ENCODE measurements at regions not wholly inside any gene's neighbourhood (a gene's known extent, or its start where the extent isn't known, plus 50 kb on each side); places are given as distances from the start of the nearest gene placed in this dataset.

DNA sequence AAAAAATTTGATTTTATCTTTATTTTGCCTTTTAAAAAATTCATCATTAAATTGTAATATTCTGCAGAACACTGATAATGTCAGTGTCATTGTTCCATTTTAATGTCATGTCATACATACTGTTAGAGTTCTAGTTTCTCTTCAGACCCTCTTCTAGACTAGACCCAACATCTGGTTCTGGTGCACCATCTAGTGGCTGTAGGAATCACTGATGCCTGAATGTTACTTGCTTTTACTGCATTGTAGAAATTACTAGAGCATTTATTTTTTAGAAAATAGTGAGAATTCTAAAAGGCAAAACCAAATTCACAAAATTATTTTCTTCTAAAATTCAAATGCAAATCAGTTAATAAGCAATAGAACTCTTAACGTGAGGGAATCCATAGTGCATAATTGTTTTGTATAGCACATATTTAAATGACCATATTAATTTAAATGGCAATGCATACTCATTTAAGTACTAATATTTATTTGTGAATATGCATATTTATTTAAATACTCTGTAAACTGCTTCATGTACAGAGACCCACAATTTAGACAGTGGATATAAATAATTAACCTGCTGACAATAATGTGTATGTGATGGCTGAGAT is 425.7 kb downstream of the KLF12 start:
- DNase-seq (ENCODE audit: low read depth), result peak; percentile 58

DNA sequence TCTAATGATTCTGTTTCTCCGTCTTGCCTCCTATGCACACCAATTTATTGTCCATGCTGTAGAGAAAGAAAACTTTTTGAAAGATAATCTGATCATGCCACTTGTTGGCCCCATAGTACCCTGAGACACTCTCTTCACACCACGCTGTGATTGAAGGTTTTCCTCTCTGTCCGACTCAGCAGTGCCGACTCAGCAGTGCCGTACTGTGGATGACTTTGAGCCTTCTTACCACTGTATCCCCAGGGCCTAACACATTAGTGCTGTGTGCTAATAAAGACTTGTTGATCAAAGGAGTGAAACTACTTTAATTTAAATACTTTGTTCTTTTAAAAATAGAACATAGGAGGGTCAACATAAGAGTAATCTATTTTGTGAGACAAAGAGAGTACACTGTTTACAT is 429.6 kb downstream of the KLF12 start:
- no peak for DNase-seq (ENCODE audit: low read depth)

DNA sequence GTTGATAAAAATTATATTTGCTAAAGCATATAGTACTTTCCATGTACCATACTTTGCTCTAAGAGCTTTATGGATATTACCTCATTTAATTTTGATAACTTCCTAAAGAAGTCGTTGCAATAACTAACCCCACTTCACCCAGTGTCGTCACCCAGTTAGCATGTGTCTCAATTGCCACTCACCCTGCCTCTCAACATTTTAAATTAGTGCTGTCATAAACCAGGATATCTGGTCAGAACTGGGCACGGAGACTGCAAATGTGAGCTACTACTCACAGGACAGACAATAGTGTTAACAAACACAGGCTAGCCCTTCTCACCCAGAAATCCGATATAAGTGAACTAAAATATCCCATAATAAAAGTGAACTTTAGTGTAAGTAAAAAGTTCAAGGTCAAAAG is 430.6 kb downstream of the KLF12 start:
- no peak for DNase-seq (ENCODE audit: low read depth)

DNA sequence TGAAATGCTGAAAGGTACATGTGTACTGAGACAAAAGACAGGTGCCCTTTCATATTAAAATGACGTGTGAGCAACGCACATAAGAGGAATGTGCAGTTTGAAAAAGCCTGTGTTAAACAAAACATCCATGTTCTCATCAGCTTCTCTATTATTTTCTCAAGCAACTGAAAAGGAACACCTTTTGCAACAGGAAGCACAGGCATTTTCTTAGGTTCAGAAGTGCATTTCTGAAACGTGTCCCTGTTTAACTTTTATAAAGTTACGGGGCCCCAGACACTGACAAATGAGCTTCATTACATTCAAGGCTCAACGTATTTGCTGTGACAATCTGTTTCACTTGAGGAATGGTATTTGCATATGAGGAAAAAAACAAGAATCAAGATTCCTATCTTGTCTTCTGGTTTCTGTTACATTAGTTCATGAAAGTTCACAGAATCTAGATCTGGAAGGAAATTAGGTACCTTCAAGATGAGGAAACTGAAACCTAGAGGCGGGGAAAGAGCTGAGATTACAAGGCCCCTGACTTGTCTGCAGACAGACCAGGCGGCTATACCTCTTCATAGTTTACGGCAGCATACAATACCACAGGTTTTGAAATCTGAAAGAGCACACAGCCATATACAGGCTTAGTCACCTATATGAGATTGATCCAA is 431.7 kb downstream of the KLF12 start:
- DNase-seq (ENCODE audit: low read depth), result no peak

DNA sequence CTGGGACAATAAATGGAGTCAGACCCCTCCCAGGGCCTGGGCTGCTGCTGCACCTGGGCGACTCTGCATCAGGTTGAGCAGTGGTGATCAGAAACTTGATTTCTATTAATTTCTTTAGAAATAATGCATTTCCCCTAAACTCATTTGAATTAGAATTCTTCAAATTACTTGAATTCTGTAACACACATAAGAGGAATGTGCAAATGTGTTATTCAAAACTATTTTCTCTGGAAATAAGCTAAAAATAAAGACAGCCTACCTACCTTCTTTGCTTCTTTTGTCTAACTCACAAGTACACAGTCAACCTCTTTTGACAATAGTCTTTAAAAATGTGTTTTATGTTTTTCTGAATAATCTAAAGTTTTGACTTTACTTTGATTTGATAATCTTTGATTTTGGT is 433.0 kb downstream of the KLF12 start:
- DNase-seq (ENCODE audit: low read depth), result no peak

DNA sequence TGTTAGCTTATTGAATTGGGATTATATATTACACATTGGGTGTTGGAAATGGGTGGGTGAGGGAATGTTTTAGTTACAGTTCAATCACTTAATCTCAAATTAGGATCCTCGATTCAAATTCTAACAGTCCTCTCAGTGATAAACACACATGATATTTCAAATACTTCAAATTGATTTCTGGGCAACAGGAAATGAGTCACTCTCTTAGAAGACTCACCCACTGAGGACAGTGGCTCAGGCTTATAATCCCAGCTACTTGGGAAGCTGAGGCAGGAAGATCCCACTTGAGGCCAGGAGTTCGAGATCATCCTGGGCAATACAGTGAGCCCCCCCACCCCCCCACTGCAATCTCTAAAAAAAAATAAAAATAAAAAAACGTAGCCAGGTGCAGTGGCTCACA is 435.3 kb downstream of the KLF12 start:
- DNase-seq (ENCODE audit: low read depth), result peak; percentile 16

DNA sequence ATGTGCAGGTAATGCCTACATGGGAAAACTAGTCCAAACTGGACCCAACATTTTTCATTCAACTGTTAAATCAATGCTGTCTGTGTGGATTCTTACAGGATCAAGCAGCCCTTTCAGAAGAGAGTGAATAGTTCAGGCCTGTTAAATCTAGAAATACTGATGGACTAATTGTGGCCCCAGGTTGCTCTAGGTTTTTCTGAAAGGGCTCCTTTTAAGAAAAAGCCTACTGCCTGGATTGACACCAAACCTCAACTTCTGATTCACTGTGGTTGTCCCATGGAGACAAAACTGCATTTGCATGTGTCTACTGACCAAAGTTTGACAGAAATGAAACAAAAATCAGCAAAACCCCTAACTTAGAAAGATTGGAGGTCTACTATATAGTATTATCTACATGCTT is 437.0 kb downstream of the KLF12 start:
- peak; percentile 7 for DNase-seq (ENCODE audit: low read depth)

DNA sequence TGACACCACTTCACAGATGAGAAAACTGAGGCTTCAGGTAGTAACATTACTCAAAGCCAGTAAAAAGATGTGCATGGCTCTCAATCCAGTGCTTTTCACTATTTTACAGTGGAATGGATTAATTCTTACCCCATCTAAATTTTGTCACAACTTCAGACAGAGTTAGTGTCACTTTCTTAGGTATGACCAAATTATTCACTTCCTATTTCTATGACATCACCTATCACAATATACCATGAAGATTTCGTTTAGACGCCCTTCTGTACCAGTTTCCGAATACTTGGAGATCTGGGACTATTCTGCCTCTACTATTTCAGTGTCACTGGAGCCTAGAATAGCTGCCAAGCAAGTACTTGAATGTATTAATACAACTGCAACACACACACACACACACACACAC is 437.5 kb downstream of the KLF12 start:
- DNase-seq (ENCODE audit: low read depth), result no peak

DNA sequence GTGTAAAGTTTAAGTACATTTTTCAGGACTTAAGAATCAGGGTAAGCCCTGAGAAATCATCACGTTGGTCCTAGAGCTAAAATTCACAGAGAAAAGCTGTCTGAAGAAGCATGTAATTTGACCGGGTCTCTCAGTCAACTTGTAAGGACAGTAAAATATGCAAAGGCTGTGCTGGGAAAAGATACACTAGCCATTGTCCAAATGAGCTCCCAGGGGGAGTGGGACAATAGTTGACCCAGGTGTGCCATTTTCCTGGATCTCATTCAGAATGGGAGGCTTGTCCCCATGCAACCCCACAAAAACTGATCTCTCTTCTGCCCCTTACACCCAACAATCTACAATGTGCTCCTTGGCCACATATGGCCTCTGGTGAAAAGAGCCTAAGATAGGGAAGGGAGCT is 437.9 kb downstream of the KLF12 start:
- no peak for DNase-seq (ENCODE audit: low read depth)

DNA sequence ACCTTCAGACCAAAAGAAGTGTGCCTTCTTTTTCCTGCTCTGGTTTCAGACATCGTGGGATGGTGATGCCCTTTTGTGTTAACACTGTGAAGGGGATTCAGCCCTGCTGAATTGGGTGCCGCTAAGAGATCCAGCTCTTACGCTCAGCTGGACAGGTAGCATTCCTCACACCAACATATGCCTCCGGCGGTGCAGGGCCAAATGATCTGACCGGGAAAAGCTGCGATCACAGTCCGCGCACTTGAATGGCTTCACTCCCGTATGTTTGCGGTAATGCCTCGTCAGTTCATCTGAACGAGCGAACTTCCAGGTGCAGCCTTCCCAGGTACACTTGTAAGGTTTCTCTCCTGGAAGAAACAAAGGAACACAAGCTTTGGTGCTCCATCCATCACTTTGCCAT is 438.9 kb downstream of the KLF12 start:
- no peak for DNase-seq (ENCODE audit: low read depth)

DNA sequence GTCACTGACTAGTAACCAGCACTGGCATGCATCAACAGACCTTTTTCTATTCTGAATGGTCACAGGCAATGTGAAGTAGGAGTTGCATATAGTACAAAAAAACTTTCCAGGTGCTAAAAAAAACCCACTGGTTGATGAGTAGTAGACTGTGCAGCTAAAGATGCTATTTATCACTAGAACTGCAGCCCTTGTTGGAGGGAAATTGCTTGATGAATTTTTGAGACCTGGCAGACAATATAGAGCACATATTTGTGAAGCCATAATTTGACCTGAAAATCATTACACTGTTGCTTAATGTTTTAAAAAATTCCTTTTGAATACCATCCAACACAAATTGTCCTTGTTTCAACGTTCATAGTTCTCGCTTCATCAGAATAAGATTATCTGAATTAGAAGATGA is 441.0 kb downstream of the KLF12 start:
- no peak for DNase-seq (ENCODE audit: low read depth)

DNA sequence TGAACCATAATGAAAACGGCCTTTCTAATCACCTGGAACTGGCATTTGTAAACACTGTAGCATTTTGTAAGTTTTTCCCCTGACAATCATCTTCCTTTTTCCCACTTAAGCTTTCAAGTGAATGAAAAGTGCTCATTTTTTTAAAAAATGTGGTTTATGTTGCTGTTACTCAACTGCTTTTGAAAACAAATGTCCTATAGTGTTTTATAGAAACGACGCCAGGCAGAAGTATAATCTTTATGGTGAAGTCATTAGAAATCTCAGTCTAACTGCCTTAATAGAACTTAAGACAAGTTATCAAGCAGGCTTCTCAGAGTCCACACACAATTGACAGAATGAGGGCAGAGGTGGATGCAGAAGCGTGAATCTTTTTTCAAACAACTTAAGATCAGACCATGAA is 442.3 kb downstream of the KLF12 start:
- no peak for DNase-seq (ENCODE audit: low read depth)

DNA sequence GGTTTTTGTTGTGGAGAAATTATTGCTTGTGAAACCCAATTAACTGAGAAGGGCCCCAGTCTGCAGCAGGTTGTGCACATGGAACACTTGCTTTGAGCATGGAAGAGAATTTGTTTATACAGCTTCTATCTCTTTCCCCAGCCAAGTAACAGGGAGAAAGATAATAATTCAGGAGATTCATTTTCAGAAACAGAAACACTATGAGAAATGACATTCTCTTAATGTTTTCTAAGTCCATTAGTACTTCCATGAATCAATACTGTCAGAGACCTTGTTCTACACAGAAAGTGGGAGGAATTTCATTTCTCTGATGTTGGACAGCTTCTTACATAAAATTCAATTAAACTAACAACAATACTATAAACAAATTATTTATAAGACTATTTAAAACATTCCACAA is 446.3 kb downstream of the KLF12 start:
- DNase-seq (ENCODE audit: low read depth), result no peak

DNA sequence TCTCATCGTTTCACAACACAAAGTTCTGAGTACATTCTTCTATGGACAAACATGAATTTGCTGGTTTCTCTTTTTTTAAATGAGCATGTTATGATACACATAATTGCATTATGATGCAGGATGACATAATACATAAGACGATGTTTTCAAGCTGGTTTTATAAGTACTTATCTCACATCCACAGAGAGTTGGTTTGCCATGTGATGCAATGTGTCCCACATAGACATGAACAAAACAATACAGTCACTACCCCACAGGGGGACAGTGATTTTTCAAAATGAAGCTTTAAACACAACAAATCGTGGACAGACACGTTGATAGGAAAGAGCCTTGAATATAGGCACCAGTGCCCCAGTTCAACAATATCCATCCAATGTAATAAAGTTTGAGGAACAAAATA is 447.1 kb downstream of the KLF12 start:
- no peak for DNase-seq (ENCODE audit: low read depth)

DNA sequence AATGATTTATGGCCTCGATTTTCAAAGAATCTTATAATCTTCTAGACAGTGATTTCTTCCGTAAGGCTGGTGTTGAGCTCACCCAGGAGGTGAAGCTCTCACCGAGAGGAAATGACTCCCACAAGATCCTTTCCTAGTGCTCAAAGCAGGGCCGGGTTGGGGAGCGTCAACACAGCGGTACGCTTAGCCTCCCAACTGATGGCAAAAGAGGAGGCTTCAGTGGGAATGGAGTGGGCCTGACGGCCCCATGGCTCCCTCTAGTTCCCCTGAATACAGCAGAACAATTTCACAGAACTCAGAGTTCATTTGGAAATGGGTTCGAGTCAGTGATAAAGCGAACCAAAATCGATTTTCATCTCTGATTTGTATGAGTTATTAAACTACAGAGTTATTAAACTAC is 449.5 kb downstream of the KLF12 start:
- DNase-seq (ENCODE audit: low read depth), result no peak

DNA sequence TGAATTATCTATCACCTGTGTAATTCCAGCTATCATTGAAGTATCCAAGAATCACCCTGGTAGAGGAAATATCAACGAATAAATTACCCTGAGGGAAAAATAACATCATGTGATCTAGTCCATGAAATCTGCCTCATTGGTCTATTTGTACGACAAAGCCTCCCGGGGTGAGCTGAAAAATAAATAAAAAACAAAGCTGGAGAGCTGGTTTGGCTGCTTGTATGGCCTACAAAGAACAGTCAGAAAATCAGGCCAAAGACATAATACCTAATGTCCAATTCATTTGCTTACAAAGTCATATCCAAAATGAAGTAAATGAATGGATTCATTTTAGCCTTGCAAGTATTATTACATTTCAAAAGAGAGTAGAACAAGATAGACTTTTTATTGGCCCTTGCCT is 449.9 kb downstream of the KLF12 start:
- no peak for DNase-seq (ENCODE audit: low read depth)

DNA sequence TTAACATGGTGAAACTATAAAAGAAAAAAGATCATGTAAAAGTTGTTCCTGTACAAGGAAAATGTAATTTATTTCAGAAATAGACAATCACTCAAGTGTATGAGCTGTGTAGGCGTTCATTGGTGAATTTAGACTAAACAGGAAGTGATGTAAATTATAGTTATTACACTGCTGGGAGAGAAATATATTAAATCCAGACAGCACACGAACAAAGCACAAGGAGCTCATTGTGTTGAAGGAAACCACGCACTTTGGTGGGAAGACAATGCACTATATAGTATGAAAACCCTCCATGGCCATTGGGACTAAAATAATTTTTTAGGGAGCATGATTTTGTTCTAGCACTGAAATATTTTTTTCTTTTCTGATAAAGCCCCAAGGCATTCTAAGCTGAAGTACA is 450.5 kb downstream of the KLF12 start:
- no peak for DNase-seq (ENCODE audit: low read depth)

DNA sequence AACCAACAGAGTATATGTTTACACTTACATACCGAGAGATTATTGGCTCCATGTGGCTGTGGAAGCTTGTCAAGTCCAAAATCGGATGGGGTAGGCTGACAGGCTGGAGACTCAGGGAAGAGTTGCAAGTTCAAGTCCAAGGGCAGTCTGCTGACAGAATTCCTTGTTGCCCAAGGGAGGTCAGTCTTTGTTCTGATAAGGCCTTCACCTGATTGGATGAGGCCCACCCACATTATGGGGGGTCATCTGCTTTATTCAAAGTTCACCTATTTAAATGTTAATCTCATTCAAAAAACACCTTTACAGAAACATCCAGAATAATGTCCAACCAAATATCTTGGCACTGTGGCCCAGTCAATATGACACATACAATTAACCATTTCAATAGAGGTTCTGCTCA is 452.4 kb downstream of the KLF12 start:
- no peak for DNase-seq (ENCODE audit: low read depth)

DNA sequence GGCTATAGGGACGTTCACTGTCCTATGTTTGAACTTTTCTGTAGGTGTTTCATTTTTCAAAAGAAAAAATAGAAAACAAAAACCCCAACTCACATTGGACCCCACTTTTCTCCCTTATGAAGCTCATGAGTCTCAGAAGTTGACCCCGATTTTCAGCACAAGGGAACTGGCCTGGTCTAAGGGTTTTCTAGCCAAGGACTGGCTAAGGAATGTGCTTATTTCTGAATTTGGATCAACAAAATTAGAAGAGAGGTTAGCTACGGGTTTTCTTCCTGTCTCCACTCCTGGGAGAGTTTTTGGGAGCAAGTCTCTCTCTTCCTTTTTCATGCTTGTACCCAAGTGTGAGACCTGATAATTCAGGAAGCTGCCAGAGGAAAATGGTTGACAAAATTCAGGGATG is 453.2 kb downstream of the KLF12 start:
- DNase-seq (ENCODE audit: low read depth), result no peak

DNA sequence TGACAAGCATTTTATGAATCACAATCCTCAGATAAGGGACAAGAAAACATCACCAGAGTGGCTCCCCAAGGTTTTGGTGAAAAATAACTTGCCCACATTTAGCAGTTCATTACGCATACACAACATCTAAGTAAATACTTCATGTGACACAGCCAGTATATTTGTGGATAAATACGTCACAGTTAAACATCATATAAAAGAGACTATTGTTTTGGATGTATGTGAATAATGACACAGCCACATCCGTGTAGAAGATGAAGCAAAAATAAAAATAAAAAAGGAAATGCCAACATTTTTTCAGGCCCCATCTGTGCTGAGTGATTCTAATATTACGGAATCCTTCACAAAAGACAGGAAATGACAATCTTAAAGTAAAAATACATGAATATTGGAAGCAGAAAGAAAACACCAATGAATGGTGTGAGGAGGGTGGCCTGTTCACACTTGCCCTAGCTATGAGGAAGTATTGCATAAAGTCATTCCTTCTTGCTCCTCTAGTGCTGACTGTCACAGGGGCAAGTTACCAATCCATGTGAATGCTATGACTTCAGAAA is 457.1 kb downstream of the KLF12 start:
- peak; percentile 2 for DNase-seq (ENCODE audit: low read depth)

DNA sequence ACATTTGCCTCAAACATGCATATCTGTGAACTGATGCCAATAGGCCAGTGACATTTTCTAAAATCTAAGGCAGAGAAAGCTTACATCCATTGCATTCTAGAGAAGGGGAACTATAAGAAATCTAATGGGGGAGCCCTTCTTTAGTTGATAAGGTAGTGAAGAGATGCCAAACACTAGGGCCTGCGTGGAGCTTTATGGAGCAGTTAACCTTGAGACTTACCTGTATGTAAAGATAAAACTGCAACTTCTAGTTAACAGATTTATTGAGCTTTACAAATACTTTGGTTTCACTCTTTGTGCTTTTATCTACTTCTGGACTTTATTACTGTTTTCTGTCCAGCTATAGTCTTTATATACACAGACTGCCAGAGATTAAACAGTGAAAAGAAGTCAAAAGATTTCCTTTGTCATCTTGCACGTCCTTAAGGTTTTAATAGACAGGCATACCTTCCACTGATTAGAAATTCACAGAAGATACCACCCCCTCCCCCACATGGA is 457.6 kb downstream of the KLF12 start:
- no peak for DNase-seq (ENCODE audit: low read depth)

DNA sequence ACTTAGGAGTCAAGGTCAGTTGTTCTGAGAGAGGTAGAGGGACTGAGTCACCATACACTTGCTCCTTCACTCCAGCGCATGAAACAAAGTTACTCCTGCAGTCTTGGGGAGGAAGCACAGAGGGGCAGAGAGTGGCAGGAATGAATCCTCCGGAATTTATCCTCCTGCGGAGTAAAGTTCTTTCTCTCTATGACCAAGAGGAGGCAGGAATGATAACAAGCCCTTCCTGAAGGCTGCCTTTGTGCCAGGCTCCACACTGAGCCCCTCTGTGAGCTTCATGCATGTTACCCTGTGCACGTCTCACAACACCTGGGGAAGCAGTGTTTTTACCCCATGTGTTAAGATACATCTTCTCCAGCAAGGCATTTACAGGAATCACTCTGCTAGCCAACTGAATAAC is 458.4 kb downstream of the KLF12 start:
- DNase-seq (ENCODE audit: low read depth), result no peak

DNA sequence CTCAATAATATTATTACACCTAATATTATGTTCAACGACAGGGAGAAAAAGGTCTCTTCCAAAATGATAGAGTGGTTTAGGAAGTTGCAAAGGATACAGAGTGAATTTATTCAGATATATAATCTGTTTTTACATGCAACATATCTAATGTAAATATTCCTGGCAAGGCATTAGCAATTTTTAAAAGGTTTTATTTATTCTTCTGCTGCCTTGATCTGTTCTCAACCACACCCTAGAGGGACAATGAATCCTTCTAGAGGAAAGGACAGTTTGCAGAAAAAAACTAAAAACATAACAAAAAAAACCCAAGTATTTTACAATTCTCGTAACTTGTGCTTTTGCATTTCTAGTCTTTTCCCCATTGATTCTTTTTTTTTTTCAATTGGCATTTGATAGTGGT is 459.6 kb downstream of the KLF12 start:
- DNase-seq (ENCODE audit: low read depth), result no peak

DNA sequence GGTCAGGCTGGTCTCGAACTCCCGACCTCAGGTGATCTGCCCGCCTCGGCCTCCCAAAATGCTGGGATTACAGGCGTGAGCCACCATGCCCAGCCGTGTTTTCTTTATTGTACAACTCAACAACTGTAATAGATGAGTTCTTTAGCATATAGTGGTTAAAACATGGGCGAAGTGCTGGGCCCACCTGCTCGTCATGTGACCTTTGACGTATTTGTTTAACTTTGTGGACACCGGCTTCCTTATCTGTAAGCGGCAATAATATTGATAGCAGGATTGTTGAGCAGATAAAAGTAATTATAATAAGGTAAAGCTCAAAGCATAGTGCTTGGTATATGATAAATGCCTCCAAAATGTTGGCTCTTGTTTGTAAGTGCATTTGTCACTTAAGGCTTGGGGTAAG is 460.3 kb downstream of the KLF12 start:
- no peak for DNase-seq (ENCODE audit: low read depth)

Data from M059J (cell line).